CD14-positive monocyte (primary cell): ENCODE measurements at regions not wholly inside any gene's neighbourhood (a gene's known extent, or its start where the extent isn't known, plus 50 kb on each side); places are given as distances from the start of the nearest gene placed in this dataset.

Source experiments
- DNase-seq, 3 donors: peaks; one replicate each; pipeline ENCODE4 v3.0.0-alpha.2; 2011 to 2022
- H2AFZ ChIP-seq: 2 replicates; pipeline ENCODE4 v1.6.0; 2012; ENCODE audit warnings: mild to moderate bottlenecking, low read depth, low read length, inconsistent platforms; ENCODE audit not compliant: insufficient read depth, poor library complexity, severe bottlenecking
- H3K27ac ChIP-seq, 2 donors: 1 replicate in 1 of 2; 2 replicates in 1 of 2; pipeline ENCODE4 v1.5.1; 2012 to 2013; ENCODE audit warnings: low read length in 2 of 2, control low read depth in 1 of 2, inconsistent platforms in 1 of 2, low read depth in 1 of 2, mild to moderate bottlenecking in 1 of 2
- H3K27me3 ChIP-seq, 2 donors: one replicate each; pipeline versions ENCODE4 v1.6.0 to v1.6.1; 2011 to 2013; ENCODE audit warnings: low read length in 2 of 2; ENCODE audit not compliant: control insufficient read depth in 2 of 2, insufficient read depth in 2 of 2
- H3K36me3 ChIP-seq, 2 donors: replicated peaks in 1 of 2; 1 replicate in 1 of 2; 2 replicates in 1 of 2; pipeline versions ENCODE4 v1.5.1 to v1.6.1; 2012 to 2013; ENCODE audit warnings: low read length in 2 of 2, control low read depth in 1 of 2, inconsistent platforms in 1 of 2, mild to moderate bottlenecking in 1 of 2; ENCODE audit not compliant: insufficient read depth in 2 of 2, control insufficient read depth in 1 of 2
- H3K4me1 ChIP-seq, 2 donors: 1 replicate in 1 of 2; 2 replicates in 1 of 2; pipeline versions ENCODE4 v1.5.1 to v1.6.1; 2012 to 2013; ENCODE audit warnings: low read length in 2 of 2, control low read depth in 1 of 2, inconsistent platforms in 1 of 2, mild to moderate bottlenecking in 1 of 2, moderate library complexity in 1 of 2; ENCODE audit not compliant: insufficient read depth in 2 of 2, control insufficient read depth in 1 of 2
- H3K4me2 ChIP-seq: replicated peaks from 2 replicates; pipeline ENCODE3; 2012; ENCODE audit warnings: low read length, moderate library complexity, mild to moderate bottlenecking; ENCODE audit not compliant: poor library complexity, severe bottlenecking; ENCODE audit errors: extremely low read depth
- H3K4me3 ChIP-seq, 3 experiments: fragments of 200-600 bp in 1 of 3; sonication (generic) in 1 of 3; replicated peaks in 1 of 3; 1 replicate in 2 of 3; 2 replicates in 1 of 3; pipeline ENCODE4 v1.5.1; 2011 to 2013; ENCODE audit warnings: low read length in 3 of 3, mild to moderate bottlenecking in 3 of 3, control low read depth in 2 of 3, low read depth in 2 of 3, inconsistent platforms in 1 of 3, moderate library complexity in 1 of 3
- H3K79me2 ChIP-seq: 2 replicates; pipeline ENCODE4 v1.6.0; 2012; ENCODE audit warnings: mild to moderate bottlenecking, control low read depth, inconsistent platforms, low read length, moderate library complexity; ENCODE audit not compliant: insufficient read depth
- H3K9ac ChIP-seq: 2 replicates; pipeline ENCODE4 v1.6.0; 2017; ENCODE audit warnings: low read length, mild to moderate bottlenecking; ENCODE audit not compliant: insufficient read depth, poor library complexity, severe bottlenecking
- H3K9me3 ChIP-seq, 2 donors: replicated peaks in 1 of 2; 1 replicate in 1 of 2; 2 replicates in 1 of 2; pipeline versions ENCODE4 v1.5.1 to v1.6.1; 2012 to 2013; ENCODE audit warnings: low read length in 2 of 2, control low read depth in 1 of 2; ENCODE audit not compliant: control insufficient read depth in 1 of 2, insufficient read depth in 1 of 2
- H4K20me1 ChIP-seq: 2 replicates; pipeline ENCODE4 v1.6.0; 2012; ENCODE audit warnings: mild to moderate bottlenecking, low read length, control low read depth, moderate library complexity; ENCODE audit not compliant: insufficient read depth
- H3K27ac Mint-ChIP-seq, 7 donors: one replicate each; pipeline ENCODE4 v1.8.0; 2020; ENCODE audit warnings: mild to moderate bottlenecking in 7 of 7, mixed read lengths in 7 of 7, moderate library complexity in 6 of 7, inconsistent platforms in 2 of 7
- H3K27me3 Mint-ChIP-seq, 3 donors: one replicate each; pipeline ENCODE4 v1.8.0; 2021 to 2022; ENCODE audit warnings: low read depth in 3 of 3, mild to moderate bottlenecking in 3 of 3, mixed read lengths in 3 of 3, moderate library complexity in 3 of 3, inconsistent platforms in 1 of 3
- H3K36me3 Mint-ChIP-seq, 2 donors: one replicate each; pipeline ENCODE4 v1.8.0; 2020; ENCODE audit warnings: mixed read lengths in 2 of 2, inconsistent platforms in 1 of 2, mild to moderate bottlenecking in 1 of 2
- H3K4me1 Mint-ChIP-seq: one replicate; pipeline ENCODE4 v1.8.0; 2020; ENCODE audit warnings: mild to moderate bottlenecking, mixed read lengths
- H3K4me3 Mint-ChIP-seq, 2 donors: one replicate each; pipeline ENCODE4 v1.8.0; 2020; ENCODE audit warnings: mild to moderate bottlenecking in 2 of 2, mixed read lengths in 2 of 2, moderate library complexity in 1 of 2
- H3K9me3 Mint-ChIP-seq, 7 donors: one replicate each; pipeline ENCODE4 v1.8.0; 2020 to 2022; ENCODE audit warnings: mixed read lengths in 7 of 7, mild to moderate bottlenecking in 6 of 7, moderate library complexity in 6 of 7, inconsistent platforms in 2 of 7
- CTCF ChIP-seq: fragments of 200-600 bp; IDR thresholded peaks from one replicate; pipeline ENCODE4 v1.8.0; 2022; ENCODE audit warnings: antibody characterized with exemption, mild to moderate bottlenecking
- WGBS: methylation state at CpG from one replicate; pipeline ENCODE4 v1.1.5; 2013; ENCODE audit warnings: missing lambda C conversion rate; ENCODE audit not compliant: insufficient coverage; 5-methylcytosine and 5-hydroxymethylcytosine counted together
- intact Hi-C, 2 donors: fragments of 100-400 bp; cut with micrococcal nuclease; formaldehyde crosslinking; loops; one replicate each; pipeline versions ENCODE4 v1.15.0 to v1.15.1; 2023

GRCh38 chr5:156137071-156137869 lies 189.7 kb upstream of the SGCD start:
- TF ChIP-seq CTCF = no peak
- Histone ChIP-seq H4K20me1 (no peaks in the 10 kb centered on the region), H3K9me3 (peaks cover 11 to 14% of the 10 kb centered on the region in 2 donors), H3K27me3 (no peaks in the 10 kb centered on the region), H3K27ac (no peak overlapping the region), H2AFZ (no peak overlapping the region), H3K79me2 (no peaks in the 10 kb centered on the region), H3K4me2 (no peak overlapping the region), H3K4me1 (no peaks in the 10 kb centered on the region), H3K4me3 (no peak overlapping the region), H3K9ac (no peak overlapping the region), H3K36me3 (no peaks in the 10 kb centered on the region)
- intact Hi-C loops = no loop called here
- WGBS = no CpG with 5 or more reads among the region's 5 CpGs
- Mint-ChIP-seq H3K4me1 (no peaks in the 10 kb centered on the region), H3K9me3 (peaks cover 0 to 13% (median under 1%) of the 10 kb centered on the region in 7 donors), H3K36me3 (no peaks in the 10 kb centered on the region), H3K27me3 (no peaks in the 10 kb centered on the region), H3K27ac (no peak overlapping the region), H3K4me3 (no peak overlapping the region)
- DNase-seq = no peak

- no peaks in the 10 kb centered on the region for H3K36me3 Mint-ChIP-seq
- no peaks in the 10 kb centered on the region for H3K27me3 ChIP-seq
- peaks cover 21 to 27% of the 10 kb centered on the region in 2 donors for H3K9me3 ChIP-seq
- WGBS = no CpG with 5 or more reads among the region's 2 CpGs
- no peak overlapping the region for H3K27ac ChIP-seq
- no peak overlapping the region for H2AFZ ChIP-seq
- no peaks in the 10 kb centered on the region for H3K4me1 Mint-ChIP-seq
- no peak for DNase-seq
- no peak overlapping the region for H3K9ac ChIP-seq
- H3K79me2 ChIP-seq = no peaks in the 10 kb centered on the region
- H4K20me1 ChIP-seq = no peaks in the 10 kb centered on the region
- H3K27me3 Mint-ChIP-seq = no peaks in the 10 kb centered on the region
- no peaks in the 10 kb centered on the region for H3K36me3 ChIP-seq
- no peaks in the 10 kb centered on the region for H3K4me1 ChIP-seq
- no peak overlapping the region for H3K4me3 Mint-ChIP-seq
- TF ChIP-seq CTCF = no peak
- H3K4me2 ChIP-seq = no peak overlapping the region
- no peak overlapping the region for H3K4me3 ChIP-seq
- no peak overlapping the region for H3K27ac Mint-ChIP-seq
- intact Hi-C loops = no loop called here
- peaks cover 0 to 16% (median 9%) of the 10 kb centered on the region in 7 donors for H3K9me3 Mint-ChIP-seq
Observed at GRCh38 chr5:156142867-156143266, 184.1 kb upstream of the SGCD start.
